Activated T-helper 1 cell treated with anti-CD3 and anti-CD28 coated beads, Interleukin-12 subunit alpha, Interleukin-12 subunit beta, Interleukin-2, Interleukin-4 antibody, amounts not matched to agents 30 ng/mL and 10 ng/mL and 1 ng/mL, durations not matched to agents 14 hours and 24 hours and 36 hours (primary cell): ENCODE measurements at regions not wholly inside any gene's neighbourhood (a gene's known extent, or its start where the extent isn't known, plus 50 kb on each side); places are given as distances from the start of the nearest gene placed in this dataset.
A peak's percentile ranks its signal among the peaks of the same experiment; 100 is the strongest.

Experiments
- DNase-seq: peaks from one replicate; pipeline ENCODE4 v3.0.0; 2021; ENCODE audit warnings: low spot score
- H3K27ac Mint-ChIP-seq: one replicate; pipeline ENCODE4 v1.8.0; 2021; ENCODE audit warnings: mild to moderate bottlenecking, mixed read lengths
- H3K27me3 Mint-ChIP-seq: one replicate; pipeline ENCODE4 v1.8.0; 2022; ENCODE audit warnings: mild to moderate bottlenecking, moderate library complexity, mixed read lengths; ENCODE audit not compliant: insufficient read depth
- H3K36me3 Mint-ChIP-seq: one replicate; pipeline ENCODE4 v1.8.0; 2021; ENCODE audit warnings: low read depth, mixed read lengths
- H3K4me1 Mint-ChIP-seq: one replicate; pipeline ENCODE4 v1.8.0; 2021; ENCODE audit warnings: low read depth, mixed read lengths
- H3K4me3 Mint-ChIP-seq: one replicate; pipeline ENCODE4 v1.8.0; 2021; ENCODE audit warnings: mild to moderate bottlenecking, moderate library complexity, mixed read lengths
- H3K9me3 Mint-ChIP-seq: one replicate; pipeline ENCODE4 v1.8.0; 2021; ENCODE audit warnings: mixed read lengths
- intact Hi-C: fragments of 100-400 bp; cut with micrococcal nuclease; formaldehyde crosslinking; loops from one replicate; pipeline ENCODE4 v1.15.1; 2024

- H3K27me3 Mint-ChIP-seq, result peaks cover 14% of the 10 kb centered on the region
- H3K27ac Mint-ChIP-seq, result no peak overlapping the region
- intact Hi-C loops, result loop anchor here (1.0 to 5.0 kb wide), 7 partner anchors 29 to 874 kb away; partner anchors contain the start of genes RNF2, SWT1 and TRMT1L
- peak; percentile 20 for DNase-seq
- no peak overlapping the region for H3K4me3 Mint-ChIP-seq
- H3K4me1 Mint-ChIP-seq, result peaks cover 21% of the 10 kb centered on the region
- no peaks in the 10 kb centered on the region for H3K36me3 Mint-ChIP-seq
- no peaks in the 10 kb centered on the region for H3K9me3 Mint-ChIP-seq
These were observed 53.1 kb upstream of the HMCN1 start for GRCh38 chr1:185681034-185681633.

DNA sequence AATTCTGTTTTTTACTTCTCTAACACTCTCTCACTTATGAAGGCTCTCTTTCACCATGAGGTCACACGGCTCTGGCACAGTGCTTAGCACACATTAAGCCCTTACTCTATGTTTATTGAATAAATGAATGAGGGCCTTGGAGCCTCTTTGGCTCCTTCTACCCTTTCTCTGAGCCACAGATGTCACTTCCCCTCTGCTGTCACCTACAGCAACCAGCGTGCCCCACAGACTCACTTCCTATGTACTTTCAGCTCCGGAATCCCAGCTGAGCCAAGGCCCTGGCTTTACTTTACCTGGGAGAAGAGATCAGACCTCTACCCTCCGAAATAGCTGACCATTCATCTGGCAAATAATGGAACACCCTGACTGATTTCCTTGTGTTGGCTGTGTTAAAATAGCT lies 53.7 kb upstream of the HMCN1 start:
- intact Hi-C loops, result loop anchor here (5.0 kb wide), 5 partner anchors 238 to 873 kb away; partner anchors contain the start of genes RNF2, SWT1 and TRMT1L
- Mint-ChIP-seq H3K27me3 (peaks cover 9% of the 10 kb centered on the region), H3K4me3 (no peak overlapping the region), H3K4me1 (peaks cover 22% of the 10 kb centered on the region), H3K27ac (peak overlapping the region; percentile 5), H3K9me3 (no peaks in the 10 kb centered on the region), H3K36me3 (no peaks in the 10 kb centered on the region)
- DNase-seq, result no peak

DNA sequence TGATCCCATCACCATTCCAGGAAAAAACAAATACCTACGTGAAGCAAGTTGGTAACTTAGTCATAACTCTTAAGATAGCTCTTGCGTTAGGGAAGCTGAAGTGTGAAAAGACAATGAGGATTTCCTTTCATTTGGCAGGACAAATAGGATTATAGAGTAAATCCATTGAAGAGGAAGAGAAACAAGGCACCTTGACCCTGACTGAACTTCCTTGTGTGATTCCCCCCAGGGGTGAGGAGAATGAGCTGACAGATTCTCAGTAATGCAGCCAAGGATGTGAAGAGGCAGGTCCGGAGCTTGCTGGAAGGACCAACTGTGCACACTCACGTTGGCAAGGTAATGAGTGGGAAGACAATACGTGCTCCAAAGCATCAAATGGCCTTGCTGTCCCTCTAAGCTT lies 55.0 kb upstream of the HMCN1 start:
- Mint-ChIP-seq H3K4me3 (no peak overlapping the region), H3K36me3 (no peaks in the 10 kb centered on the region), H3K4me1 (peaks cover 34% of the 10 kb centered on the region), H3K27me3 (peaks cover 4% of the 10 kb centered on the region), H3K27ac (no peak overlapping the region), H3K9me3 (peaks cover 3% of the 10 kb centered on the region)
- no peak for DNase-seq
- intact Hi-C loops, result no loop called here

- H3K27ac Mint-ChIP-seq, result no peak overlapping the region
- DNase-seq, result no peak
- H3K4me1 Mint-ChIP-seq, result peaks cover 46% of the 10 kb centered on the region
- intact Hi-C loops, result no loop called here
- no peak overlapping the region for H3K4me3 Mint-ChIP-seq
- H3K27me3 Mint-ChIP-seq, result peaks cover 4% of the 10 kb centered on the region
- peaks cover 4% of the 10 kb centered on the region for H3K36me3 Mint-ChIP-seq
- H3K9me3 Mint-ChIP-seq, result peaks cover 3% of the 10 kb centered on the region
These were observed 57.2 kb upstream of the HMCN1 start for GRCh38 chr1:185676969-185677368.

DNA sequence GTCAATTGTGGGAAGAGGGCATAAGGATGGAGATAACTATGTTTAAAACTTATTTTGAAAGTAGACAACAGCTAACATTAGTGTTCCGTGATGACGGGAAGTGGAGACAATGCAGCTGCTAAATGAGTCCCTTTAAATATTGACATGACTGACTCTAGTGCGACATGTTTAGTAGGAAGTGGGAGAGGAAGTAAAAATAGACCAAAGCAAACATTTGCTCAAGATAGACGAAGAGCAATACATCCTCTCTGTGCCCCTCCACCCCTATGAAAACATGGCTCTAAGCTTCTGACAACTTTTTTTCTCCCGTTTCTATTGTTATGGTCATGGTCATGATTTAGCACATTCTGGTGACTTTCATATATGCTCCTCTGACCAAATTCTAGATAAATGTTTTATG lies 60.0 kb upstream of the HMCN1 start:
- Mint-ChIP-seq H3K27me3 (peaks cover 3% of the 10 kb centered on the region), H3K36me3 (peaks cover 5% of the 10 kb centered on the region), H3K27ac (peak overlapping the region; percentile 2), H3K9me3 (peaks cover 3% of the 10 kb centered on the region), H3K4me3 (no peak overlapping the region), H3K4me1 (peaks cover 39% of the 10 kb centered on the region)
- no peak for DNase-seq
- intact Hi-C loops, result no loop called here

GRCh38 chr1:185672719-185673360 lies 61.4 kb upstream of the HMCN1 start:
- Mint-ChIP-seq H3K4me1 (peaks cover 39% of the 10 kb centered on the region), H3K27ac (no peak overlapping the region), H3K9me3 (peaks cover 3% of the 10 kb centered on the region), H3K27me3 (peaks cover 2% of the 10 kb centered on the region), H3K4me3 (no peak overlapping the region), H3K36me3 (peaks cover 5% of the 10 kb centered on the region)
- intact Hi-C loops, result no loop called here
- DNase-seq, result no peak

DNA sequence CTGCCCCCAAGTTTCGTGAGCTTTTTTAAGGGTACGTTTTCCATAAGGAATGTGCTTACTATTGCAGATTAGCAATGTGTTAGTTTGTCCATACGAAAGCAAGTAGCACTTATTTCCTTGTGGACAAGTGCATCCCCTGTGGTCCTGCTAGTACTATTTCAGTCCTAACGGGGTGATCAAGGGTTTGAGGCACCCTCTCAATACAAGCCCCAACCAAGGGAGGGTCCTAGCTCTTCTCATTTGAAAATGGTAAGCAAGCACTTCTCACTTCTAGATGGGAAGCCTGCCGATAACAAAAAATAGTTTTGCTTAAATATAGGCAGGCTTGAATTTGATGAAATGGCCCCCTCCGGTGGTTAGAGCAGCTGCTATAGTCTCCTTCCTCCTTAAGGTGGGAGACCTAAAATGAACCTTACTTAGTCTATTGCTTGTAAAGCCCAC lies 64.0 kb upstream of the HMCN1 start:
- H3K36me3 Mint-ChIP-seq, result peaks cover 8% of the 10 kb centered on the region
- peaks cover 2% of the 10 kb centered on the region for H3K27me3 Mint-ChIP-seq
- H3K4me1 Mint-ChIP-seq, result peaks cover 39% of the 10 kb centered on the region
- peaks cover 3% of the 10 kb centered on the region for H3K9me3 Mint-ChIP-seq
- H3K4me3 Mint-ChIP-seq, result no peak overlapping the region
- H3K27ac Mint-ChIP-seq, result no peak overlapping the region
- peak; percentile 28 for DNase-seq
- intact Hi-C loops, result loop anchor here (1.0 to 2.0 kb wide), 3 partner anchors 109 to 432 kb away; partner anchors contain the start of gene IVNS1ABP

DNA sequence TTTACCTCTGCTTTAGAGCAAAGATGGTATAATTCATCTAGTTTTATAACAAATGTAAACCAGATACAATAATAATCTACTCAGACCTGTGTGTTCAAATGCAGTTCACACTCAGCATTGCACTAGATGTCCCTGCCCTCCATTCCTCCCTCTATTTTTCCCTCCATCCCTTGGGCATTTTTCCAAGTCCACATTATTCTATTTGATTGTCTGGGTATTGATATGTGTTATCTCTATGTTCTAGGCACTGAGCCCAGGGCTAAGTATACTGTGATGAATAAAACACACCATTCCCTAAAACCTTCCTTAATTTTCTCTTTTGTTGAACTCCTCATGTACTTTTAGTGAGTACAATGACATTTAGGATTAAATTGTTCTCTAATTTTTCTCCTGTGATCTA lies 66.2 kb upstream of the HMCN1 start:
- no peak overlapping the region for H3K27ac Mint-ChIP-seq
- no peak overlapping the region for H3K4me3 Mint-ChIP-seq
- H3K4me1 Mint-ChIP-seq, result peaks cover 29% of the 10 kb centered on the region
- intact Hi-C loops, result loop anchor here (5.0 kb wide), 1 partner anchor 71 kb away; no protein-coding TSS in a partner anchor
- H3K9me3 Mint-ChIP-seq, result no peaks in the 10 kb centered on the region
- DNase-seq, result no peak
- H3K36me3 Mint-ChIP-seq, result peaks cover 5% of the 10 kb centered on the region
- H3K27me3 Mint-ChIP-seq, result no peaks in the 10 kb centered on the region

DNA sequence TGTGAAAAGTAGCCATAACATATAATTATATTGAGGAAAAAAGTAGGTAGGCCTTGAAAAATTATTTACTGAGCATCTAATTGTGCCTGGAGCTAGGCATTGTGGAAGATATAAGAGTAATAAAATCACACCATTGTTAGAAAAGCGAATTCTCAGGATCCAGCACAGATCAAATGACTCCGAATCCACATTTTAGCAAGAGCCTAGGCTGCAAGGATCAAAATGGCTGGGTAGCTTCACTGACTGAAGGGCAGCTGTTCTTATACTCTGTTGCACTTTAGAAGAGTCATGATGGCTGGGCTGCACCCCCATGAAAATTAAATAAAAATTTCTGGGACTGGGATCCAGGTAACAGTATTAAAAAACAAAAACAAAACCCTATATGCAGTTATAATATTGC lies 67.6 kb upstream of the HMCN1 start:
- intact Hi-C loops, result loop anchor here (5.0 kb wide), 1 partner anchor 69 kb away; no protein-coding TSS in a partner anchor
- no peak for DNase-seq
- H3K36me3 Mint-ChIP-seq, result peaks cover 4% of the 10 kb centered on the region
- H3K9me3 Mint-ChIP-seq, result peaks cover 3% of the 10 kb centered on the region
- H3K27me3 Mint-ChIP-seq, result no peaks in the 10 kb centered on the region
- no peak overlapping the region for H3K4me3 Mint-ChIP-seq
- peaks cover 29% of the 10 kb centered on the region for H3K4me1 Mint-ChIP-seq
- H3K27ac Mint-ChIP-seq, result no peak overlapping the region

- peaks cover 3% of the 10 kb centered on the region for H3K9me3 Mint-ChIP-seq
- no peak overlapping the region for H3K27ac Mint-ChIP-seq
- H3K27me3 Mint-ChIP-seq, result no peaks in the 10 kb centered on the region
- no peak for DNase-seq
- H3K4me1 Mint-ChIP-seq, result peaks cover 19% of the 10 kb centered on the region
- peaks cover 5% of the 10 kb centered on the region for H3K36me3 Mint-ChIP-seq
- intact Hi-C loops, result loop anchor here (2.0 kb wide), 1 partner anchor 27 kb away; no protein-coding TSS in a partner anchor
- H3K4me3 Mint-ChIP-seq, result no peak overlapping the region
These were observed 70.4 kb upstream of the HMCN1 start for GRCh38 chr1:185663771-185664296.

DNA sequence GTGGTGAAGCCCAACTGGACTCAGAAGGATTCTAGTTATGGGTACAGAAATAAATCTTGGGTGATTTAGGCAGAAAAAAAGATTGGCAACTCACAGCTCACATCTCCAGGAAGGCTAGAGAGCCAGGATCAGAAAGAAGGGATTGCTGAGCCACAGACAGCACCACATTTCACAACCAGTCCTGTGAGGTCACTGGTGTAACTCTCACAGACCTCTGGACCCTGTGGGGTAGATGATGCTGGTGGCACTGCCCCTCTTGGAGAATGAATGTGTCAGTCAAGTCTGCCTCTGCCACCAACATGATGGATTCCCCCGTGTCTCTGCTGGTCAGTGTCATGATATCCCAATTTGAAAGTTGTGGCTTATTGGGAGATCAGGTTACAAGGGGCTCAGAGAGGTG lies 70.9 kb upstream of the HMCN1 start:
- intact Hi-C loops, result loop anchor here (2.0 kb wide), 1 partner anchor 27 kb away; no protein-coding TSS in a partner anchor
- H3K27me3 Mint-ChIP-seq, result no peaks in the 10 kb centered on the region
- peaks cover 20% of the 10 kb centered on the region for H3K4me1 Mint-ChIP-seq
- H3K27ac Mint-ChIP-seq, result no peak overlapping the region
- H3K9me3 Mint-ChIP-seq, result peaks cover 3% of the 10 kb centered on the region
- H3K4me3 Mint-ChIP-seq, result no peak overlapping the region
- H3K36me3 Mint-ChIP-seq, result peaks cover 5% of the 10 kb centered on the region
- DNase-seq, result no peak

DNA sequence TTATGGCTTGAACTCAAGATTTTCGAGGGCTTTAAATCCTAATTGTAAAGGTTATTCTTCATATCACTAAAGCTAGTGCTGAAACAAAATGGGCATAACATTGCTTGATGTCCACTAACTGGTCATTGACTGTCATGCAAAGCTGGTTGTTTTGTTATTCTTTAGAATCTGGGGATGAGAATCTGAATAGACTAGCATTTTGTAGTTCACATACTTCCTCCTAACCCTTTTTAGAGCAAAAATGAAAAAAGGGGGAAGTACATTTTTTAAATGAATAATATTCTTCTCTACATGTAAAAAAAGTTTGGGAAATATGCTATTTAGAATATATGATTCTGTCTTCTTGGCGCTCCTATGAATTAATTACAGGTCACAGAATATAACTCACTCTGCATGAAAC lies 72.2 kb upstream of the HMCN1 start:
- Mint-ChIP-seq H3K27ac (no peak overlapping the region), H3K4me3 (no peak overlapping the region), H3K9me3 (peaks cover 3% of the 10 kb centered on the region), H3K36me3 (peaks cover 6% of the 10 kb centered on the region), H3K4me1 (peaks cover 29% of the 10 kb centered on the region), H3K27me3 (no peaks in the 10 kb centered on the region)
- intact Hi-C loops, result loop anchor here (2.0 kb wide), 1 partner anchor 25 kb away; no protein-coding TSS in a partner anchor
- no peak for DNase-seq

DNA sequence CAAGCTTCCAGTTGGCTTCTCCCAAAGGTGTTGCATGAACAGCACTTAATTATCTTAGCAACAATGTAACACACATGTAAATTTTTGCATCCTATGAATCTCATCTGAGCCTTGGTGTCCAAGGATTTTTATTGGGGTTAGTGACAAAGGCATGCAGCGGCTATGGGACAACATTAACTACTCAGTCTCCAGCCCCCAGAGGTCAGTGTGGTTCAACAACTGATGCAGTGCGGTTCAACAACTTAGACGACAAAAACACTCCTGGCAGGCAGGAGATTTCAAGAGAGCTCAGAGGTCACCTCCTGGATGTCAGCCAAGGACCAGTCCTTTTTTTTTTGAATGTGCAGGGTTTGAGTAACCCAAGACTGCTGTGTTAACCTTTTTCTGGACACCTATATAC lies 77.5 kb upstream of the HMCN1 start:
- H3K9me3 Mint-ChIP-seq, result no peaks in the 10 kb centered on the region
- H3K36me3 Mint-ChIP-seq, result peaks cover 3% of the 10 kb centered on the region
- H3K27ac Mint-ChIP-seq, result no peak overlapping the region

More for the DNA sequence above, 77.5 kb upstream of the HMCN1 start:
- no peak for DNase-seq
- peaks cover 4% of the 10 kb centered on the region for H3K27me3 Mint-ChIP-seq
- H3K4me3 Mint-ChIP-seq, result no peak overlapping the region
- peaks cover 10% of the 10 kb centered on the region for H3K4me1 Mint-ChIP-seq
- intact Hi-C loops, result no loop called here
